Tibial nerve (tissue), 4 donors: ENCODE measurements at regions not wholly inside any gene's neighbourhood (a gene's known extent, or its start where the extent isn't known, plus 50 kb on each side); places are given as distances from the start of the nearest gene placed in this dataset.

Experiments
- CTCF ChIP-seq, 5 experiments: fragments of 200-600 bp in 3 of 5; fragments of 450-650 bp in 2 of 5; sonication (generic) in 3 of 5; IDR thresholded peaks; one replicate each; pipeline ENCODE4 v1.5.1; 2016 to 2019; ENCODE audit warnings: antibody characterized with exemption in 5 of 5, mild to moderate bottlenecking in 3 of 5, moderate library complexity in 2 of 5
- EP300 ChIP-seq, 2 donors: sonication (generic); formaldehyde crosslinking; IDR thresholded peaks; one replicate each; pipeline ENCODE4 v1.6.1; 2017; ENCODE audit warnings: antibody characterized with exemption in 2 of 2, mild to moderate bottlenecking in 1 of 2
- POLR2A ChIP-seq, 2 donors: fragments of 450-650 bp; IDR thresholded peaks; one replicate each; pipeline ENCODE4 v1.6.1; 2017; ENCODE audit warnings: antibody characterized with exemption in 2 of 2, mild to moderate bottlenecking in 2 of 2, moderate library complexity in 2 of 2

GRCh38 chr9:117796681-117797080 is 92.5 kb downstream of the TLR4 start:
- no peak for TF ChIP-seq CTCF (IDR thresholded peaks at IDR 0.05)
- TF ChIP-seq POLR2A (IDR thresholded peaks at IDR 0.05) = no peak
- no peak for TF ChIP-seq EP300 (IDR thresholded peaks at IDR 0.05)
